SK-N-DZ (cell line): ENCODE measurements at regions not wholly inside any gene's neighbourhood (a gene's known extent, or its start where the extent isn't known, plus 50 kb on each side); places are given as distances from the start of the nearest gene placed in this dataset.

ENCODE experiments used
- DNase-seq: peaks from one replicate; pipeline ENCODE4 v3.0.0-alpha.2; 2015; ENCODE audit warnings: low spot score

DNA sequence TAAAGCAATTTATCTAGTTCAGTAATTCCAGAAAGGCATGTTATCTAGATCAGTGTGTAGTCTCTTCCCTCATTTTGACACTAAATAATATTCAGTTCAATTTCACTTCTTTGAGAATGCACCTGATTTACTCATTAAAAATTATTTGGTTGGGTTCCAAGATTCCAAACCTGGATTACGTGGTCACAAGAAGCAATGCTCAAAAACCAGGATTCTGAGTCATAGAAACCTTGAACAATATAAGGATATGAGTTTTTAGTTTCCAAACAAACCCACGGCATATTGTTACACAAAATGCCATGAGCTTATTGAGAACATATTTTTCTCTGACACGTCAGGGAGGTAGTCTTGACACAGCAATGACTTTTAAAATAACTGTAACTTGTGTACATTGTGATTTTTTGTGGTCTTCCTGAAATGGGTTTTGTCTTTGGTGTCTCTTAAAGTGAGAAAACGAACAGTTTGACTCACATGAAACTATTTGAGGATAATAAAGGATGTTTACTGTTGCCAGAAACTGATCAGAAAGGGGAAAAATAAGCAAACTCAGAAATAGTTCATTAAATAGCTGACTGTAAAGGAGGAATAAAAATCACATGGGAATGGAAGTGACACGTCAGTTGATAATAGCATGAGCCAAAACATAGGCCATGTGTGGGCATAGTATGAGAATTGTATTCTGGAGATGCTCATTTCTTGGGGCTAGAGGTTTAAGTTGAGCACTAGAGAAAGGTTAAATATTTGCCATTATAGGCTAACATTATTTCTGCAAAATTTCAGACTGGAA lies 617.7 kb upstream of the CDH2 start:
- no peak for DNase-seq

DNA sequence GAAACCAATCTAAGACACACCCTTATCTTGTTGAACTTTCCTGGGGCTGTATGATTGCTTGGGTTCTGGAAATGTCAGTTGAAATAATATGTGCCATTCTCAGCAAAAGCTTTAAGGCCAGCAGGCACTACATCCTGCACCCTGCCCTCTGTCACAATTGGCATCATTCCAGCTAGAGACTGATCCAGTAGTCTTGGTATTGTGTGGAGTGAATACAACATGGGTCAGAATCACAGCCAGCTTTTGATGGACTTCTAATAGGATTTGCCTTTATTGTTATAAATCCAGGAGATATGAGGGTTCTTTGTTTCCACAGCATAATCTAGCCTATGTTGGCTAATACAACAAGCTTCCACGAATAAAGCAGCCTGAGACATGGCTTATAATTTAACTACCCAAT lies 617.0 kb upstream of the CDH2 start:
- no peak for DNase-seq

- peak; percentile 86 for DNase-seq
Observed at GRCh38 chr18:28792404-28793086, 615.6 kb upstream of the CDH2 start.

DNA sequence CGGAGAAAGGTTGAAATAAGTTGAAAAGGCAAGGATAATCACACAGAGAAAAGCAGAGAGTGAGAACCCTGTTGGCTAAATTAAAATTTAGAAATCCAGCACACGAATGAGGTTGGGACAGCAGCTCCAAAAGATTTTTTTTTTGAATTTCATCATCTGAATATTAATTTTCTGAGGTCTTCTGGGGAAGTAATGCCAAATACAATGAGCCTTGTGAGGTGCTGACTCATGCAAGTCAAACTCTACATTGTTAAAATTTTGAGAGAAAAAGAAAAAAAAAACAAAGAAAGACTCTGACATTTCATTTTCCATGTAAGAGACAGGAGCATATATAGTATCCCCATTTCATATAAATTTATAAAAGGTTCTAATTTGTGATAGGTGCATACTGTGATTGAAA lies 614.2 kb upstream of the CDH2 start:
- no peak for DNase-seq

DNA sequence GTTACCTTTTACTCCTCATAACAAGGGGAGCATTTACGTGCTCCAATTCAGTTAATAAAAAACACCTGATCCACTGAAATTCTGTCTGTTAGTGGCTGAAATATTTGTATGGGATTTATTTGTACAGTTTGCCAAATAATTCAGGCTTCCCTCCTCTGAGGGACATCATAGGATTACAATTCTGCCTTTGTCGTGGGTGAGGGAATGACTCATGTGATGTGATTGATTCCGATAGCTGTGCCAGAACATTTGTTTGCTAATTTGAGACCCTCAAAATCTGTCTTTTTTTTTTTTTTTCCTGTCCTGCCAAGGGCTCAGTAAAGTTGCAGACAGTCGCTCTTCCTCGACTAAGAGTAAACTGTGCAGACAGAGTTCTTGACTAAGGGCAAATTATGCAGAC lies 612.6 kb upstream of the CDH2 start:
- no peak for DNase-seq

- DNase-seq = no peak
Observed at GRCh38 chr18:28786926-28787325, 610.0 kb upstream of the CDH2 start.

GRCh38 chr18:28781616-28782362 lies 604.9 kb upstream of the CDH2 start:
- DNase-seq = no peak

GRCh38 chr18:28778706-28779105 lies 601.8 kb upstream of the CDH2 start:
- no peak for DNase-seq

- DNase-seq = no peak
Observed at GRCh38 chr18:28777756-28778155, 600.8 kb upstream of the CDH2 start.

GRCh38 chr18:28771849-28772248 lies 594.9 kb upstream of the CDH2 start:
- DNase-seq = no peak

DNA sequence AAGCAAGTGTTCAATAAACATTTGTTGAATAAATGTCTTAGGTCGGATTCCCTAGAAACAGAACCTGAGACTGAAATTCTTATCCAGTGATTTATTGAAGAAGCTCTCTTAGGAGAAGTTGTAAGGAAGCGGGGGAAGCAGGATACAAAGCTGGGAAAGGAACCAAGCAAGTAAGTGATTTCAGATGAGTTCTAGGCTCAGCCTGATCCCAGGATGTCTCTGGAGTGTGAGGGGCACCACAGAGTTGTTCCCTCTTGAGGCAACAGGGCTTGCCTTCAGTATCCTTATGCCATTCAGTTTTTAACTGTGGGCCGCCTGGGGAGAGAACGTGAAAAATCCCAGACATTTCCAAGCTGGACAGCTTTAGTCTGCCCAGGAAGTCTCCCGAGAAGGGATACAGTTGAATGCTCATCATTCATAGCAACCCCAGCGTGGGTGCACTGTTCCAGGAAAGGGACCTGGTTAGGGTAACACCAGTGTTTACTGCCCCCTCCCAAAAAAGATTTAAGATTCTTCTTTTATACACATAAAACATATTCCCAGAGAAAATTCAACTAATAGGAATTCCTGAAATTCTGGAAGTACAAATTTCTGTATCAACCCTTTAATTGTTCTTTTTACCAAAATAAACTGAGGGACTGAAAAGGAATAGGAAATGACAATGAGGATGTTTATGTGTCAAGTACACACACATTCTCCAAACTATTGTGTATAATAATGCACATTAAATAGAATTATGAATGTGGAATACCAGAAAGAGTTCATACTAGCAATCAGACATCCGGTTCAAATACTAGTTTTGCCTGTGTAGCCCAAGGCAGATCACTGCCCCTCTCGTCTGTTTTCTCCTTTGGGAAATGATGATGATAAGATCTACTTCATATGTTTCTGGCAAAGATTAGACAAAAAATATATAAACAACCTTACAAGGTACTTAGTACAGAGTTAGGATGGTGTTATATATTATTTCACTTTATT lies 592.1 kb upstream of the CDH2 start:
- no peak for DNase-seq

GRCh38 chr18:28767727-28768211 lies 590.8 kb upstream of the CDH2 start:
- DNase-seq = peak; percentile 63

- no peak for DNase-seq
Observed at GRCh38 chr18:28767201-28767600, 590.3 kb upstream of the CDH2 start.

DNA sequence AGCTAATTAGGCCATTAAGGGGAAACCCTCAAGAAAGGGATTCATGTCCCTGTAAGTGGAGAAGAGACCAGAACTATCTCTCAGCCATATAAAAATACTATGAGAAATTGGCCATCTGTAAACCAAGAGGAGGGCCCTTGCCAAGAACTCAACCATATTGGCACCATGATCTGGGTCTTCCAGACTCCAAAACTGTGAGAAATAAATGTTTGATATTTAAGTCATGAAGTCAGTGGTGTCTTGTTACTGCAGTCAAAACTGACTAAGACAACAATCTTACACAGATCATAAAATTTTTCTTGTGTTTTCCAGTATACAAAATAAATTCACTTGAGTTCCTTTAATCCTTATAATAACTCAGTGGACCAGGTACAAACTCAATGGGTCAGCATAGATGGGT lies 589.8 kb upstream of the CDH2 start:
- no peak for DNase-seq

DNA sequence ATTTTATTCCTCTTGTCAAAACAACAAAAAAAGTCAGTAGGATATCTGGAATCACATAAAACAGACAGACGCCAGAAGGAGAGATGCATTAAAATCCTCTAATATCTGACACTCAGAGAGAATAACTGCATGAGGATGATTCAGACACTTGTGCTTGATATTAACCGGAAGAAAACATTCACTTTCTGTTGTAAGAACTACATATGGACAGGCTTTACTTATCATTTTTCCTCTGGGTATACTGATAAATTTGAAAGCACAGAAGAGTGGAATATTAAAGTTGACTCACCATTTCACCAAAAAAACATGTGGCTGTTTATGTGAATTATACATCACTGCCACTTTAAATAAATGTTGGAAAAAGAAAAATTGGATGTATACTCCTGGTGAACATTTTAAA lies 589.1 kb upstream of the CDH2 start:
- DNase-seq = no peak

DNA sequence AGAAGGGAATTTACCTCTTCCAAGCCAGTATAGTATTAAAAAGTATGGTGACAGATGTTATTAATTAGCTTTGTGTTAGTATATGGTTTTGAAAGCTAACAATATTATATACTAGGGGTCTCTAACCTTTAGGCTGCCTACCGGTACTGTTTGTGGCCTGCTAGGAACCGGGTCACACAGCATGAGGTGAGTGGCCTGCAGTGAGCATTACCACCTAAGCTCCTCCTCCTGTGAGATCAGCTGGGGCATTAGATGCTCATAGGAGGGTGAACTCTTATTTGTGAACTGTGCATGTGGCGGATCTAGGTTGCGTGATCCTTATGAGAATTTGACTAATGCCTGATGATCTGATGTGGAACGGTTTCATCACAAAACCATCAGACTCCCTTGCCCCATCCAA lies 583.4 kb upstream of the CDH2 start:
- no peak for DNase-seq

GRCh38 chr18:28757466-28758008 lies 580.6 kb upstream of the CDH2 start:
- DNase-seq = no peak

- DNase-seq = no peak
Observed at GRCh38 chr18:28743115-28743514, 566.2 kb upstream of the CDH2 start.

DNA sequence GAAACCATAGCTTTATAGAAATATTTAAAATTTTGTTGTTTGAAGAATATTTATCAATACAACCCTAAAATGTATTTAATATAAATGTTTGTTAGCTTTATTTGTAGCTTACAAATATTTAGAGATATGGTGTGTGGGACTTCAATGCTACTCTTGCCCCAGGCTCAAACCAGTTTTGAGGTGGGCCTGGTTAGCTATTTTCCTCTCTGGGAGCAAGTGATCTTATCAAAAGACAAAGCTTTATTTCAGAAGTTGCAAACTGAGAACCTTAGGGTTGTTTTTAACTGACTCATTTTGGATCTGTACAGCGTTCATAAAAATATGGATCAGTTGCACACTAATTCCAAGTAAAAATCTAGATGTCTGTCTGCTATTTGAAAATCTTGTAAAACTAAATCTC lies 563.6 kb upstream of the CDH2 start:
- no peak for DNase-seq

DNA sequence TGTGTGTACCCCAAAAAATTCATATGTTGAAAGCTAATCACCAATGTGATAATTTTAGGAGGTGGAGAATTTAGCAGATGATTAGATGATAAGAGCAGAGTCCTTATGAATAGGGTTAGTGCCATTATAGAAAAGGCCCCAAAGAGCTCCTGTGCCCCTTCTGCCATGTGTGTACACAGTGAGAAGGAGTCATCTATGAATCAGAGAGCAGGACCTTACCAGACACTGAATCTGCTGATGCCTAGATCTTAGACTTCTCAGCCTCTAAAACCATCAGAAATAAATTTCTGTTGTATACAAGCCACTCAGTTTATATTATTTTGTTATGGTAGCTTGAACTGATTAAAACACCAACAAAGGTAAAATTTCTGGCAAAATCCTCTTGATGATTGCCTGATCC lies 560.0 kb upstream of the CDH2 start:
- no peak for DNase-seq

DNA sequence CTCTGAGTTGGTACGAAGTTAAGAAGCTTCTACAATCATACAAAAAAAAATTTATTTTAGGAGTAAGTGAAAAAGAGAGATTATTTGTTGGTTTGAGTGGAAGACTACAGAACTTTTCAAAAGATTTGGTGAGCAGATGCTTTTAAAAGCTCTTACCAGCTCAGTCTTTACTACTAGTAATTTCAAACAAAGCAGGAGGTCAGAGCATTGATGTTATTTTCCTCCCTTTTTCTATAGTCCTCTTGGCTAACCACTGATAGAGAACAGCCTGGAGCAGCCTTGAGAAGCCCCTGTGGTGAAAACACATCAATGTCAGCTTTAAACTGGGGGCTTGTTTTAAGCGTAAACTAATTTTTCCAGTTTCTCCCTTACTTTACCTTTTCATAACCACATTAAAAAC lies 559.3 kb upstream of the CDH2 start:
- no peak for DNase-seq
